ENCODE measurements at regions not wholly inside any gene's neighbourhood (a gene's known extent, or its start where the extent isn't known, plus 50 kb on each side); places are given as distances from the start of the nearest gene placed in this dataset.
"Not testable (repeated sequence)": the region's sequence is repeated elsewhere in the genome, so short reads cannot be mapped to it uniquely, and the experiment has no call there.

GRCh38 chr2:58334414-58334813, 93.3 kb upstream of the FANCL start:
- no peak for DNase-seq
- TF ChIP-seq POLR2A (IDR thresholded peaks at IDR 0.05) = no peak
- TF ChIP-seq CTCF (IDR thresholded peaks at IDR 0.05) = no peak

GRCh38 chr2:58325296-58325895, 84.3 kb upstream of the FANCL start:
- not testable (repeated sequence) for H3K27ac ChIP-seq, H3K27me3 ChIP-seq, DNase-seq, H3K4me1 ChIP-seq, H3K4me3 ChIP-seq, H3K9me3 ChIP-seq, H3K36me3 ChIP-seq

More at GRCh38 chr2:58334414-58334813, 93.3 kb upstream of the FANCL start:
- no peak overlapping the region for H3K4me3 ChIP-seq
- no peaks in the 10 kb centered on the region for H3K27me3 ChIP-seq
- no peak overlapping the region for H3K27ac ChIP-seq
- no peaks in the 10 kb centered on the region for H3K9me3 ChIP-seq
- no peaks in the 10 kb centered on the region for H3K36me3 ChIP-seq
- no peaks in the 10 kb centered on the region for H3K4me1 ChIP-seq

- Histone ChIP-seq H3K36me3 (no peaks in the 10 kb centered on the region), H3K4me1 (no peaks in the 10 kb centered on the region), H3K27me3 (no peaks in the 10 kb centered on the region), H3K4me3 (no peak overlapping the region), H3K27ac (no peak overlapping the region), H3K9me3 (no peaks in the 10 kb centered on the region)
- TF ChIP-seq POLR2A (IDR thresholded peaks at IDR 0.05) (no peak), CTCF (IDR thresholded peaks at IDR 0.05) (no peak)
- no peak for DNase-seq
These were observed 78.4 kb upstream of the FANCL start for GRCh38 chr2:58319481-58319880.

GRCh38 chr2:58318949-58319348, 77.8 kb upstream of the FANCL start:
- not testable (repeated sequence) for H3K9me3 ChIP-seq, H3K27me3 ChIP-seq, H3K4me3 ChIP-seq, H3K4me1 ChIP-seq, H3K36me3 ChIP-seq, H3K27ac ChIP-seq, DNase-seq

GRCh38 chr2:58313926-58314325, 72.8 kb upstream of the FANCL start:
- no peaks in the 10 kb centered on the region for H3K27me3 ChIP-seq
- TF ChIP-seq POLR2A (IDR thresholded peaks at IDR 0.05) = no peak
- TF ChIP-seq CTCF (IDR thresholded peaks at IDR 0.05) = no peak
- DNase-seq = no peak
- no peaks in the 10 kb centered on the region for H3K4me1 ChIP-seq
- H3K27ac ChIP-seq = no peak overlapping the region
- H3K4me3 ChIP-seq = no peak overlapping the region
- H3K9me3 ChIP-seq = no peaks in the 10 kb centered on the region
- H3K36me3 ChIP-seq = no peaks in the 10 kb centered on the region

GRCh38 chr2:58308435-58308834, 67.3 kb upstream of the FANCL start:
- no peaks in the 10 kb centered on the region for H3K27me3 ChIP-seq
- no peak overlapping the region for H3K27ac ChIP-seq
- DNase-seq = no peak
- H3K36me3 ChIP-seq = no peaks in the 10 kb centered on the region
- no peaks in the 10 kb centered on the region for H3K4me1 ChIP-seq
- TF ChIP-seq CTCF (IDR thresholded peaks at IDR 0.05) = no peak
- TF ChIP-seq POLR2A (IDR thresholded peaks at IDR 0.05) = no peak
- no peak overlapping the region for H3K4me3 ChIP-seq
- H3K9me3 ChIP-seq = no peaks in the 10 kb centered on the region

GRCh38 chr2:58304843-58305242, 63.7 kb upstream of the FANCL start:
- H3K27ac ChIP-seq = no peak overlapping the region

More at GRCh38 chr2:58304843-58305242, 63.7 kb upstream of the FANCL start:
- Histone ChIP-seq H3K4me1 (no peaks in the 10 kb centered on the region), H3K4me3 (no peak overlapping the region), H3K36me3 (no peaks in the 10 kb centered on the region), H3K27me3 (no peaks in the 10 kb centered on the region), H3K9me3 (no peaks in the 10 kb centered on the region)
- no peak for TF ChIP-seq POLR2A (IDR thresholded peaks at IDR 0.05)
- TF ChIP-seq CTCF (IDR thresholded peaks at IDR 0.05) = no peak
- DNase-seq = no peak

All from Peyer's patch (tissue), 4 donors.